ENCODE measurements at regions not wholly inside any gene's neighbourhood (a gene's known extent, or its start where the extent isn't known, plus 50 kb on each side); places are given as distances from the start of the nearest gene placed in this dataset.

GRCh38 chrX:137387646-137388045 lies 178.3 kb upstream of the ZIC3 start:
- TF ChIP-seq, protein P1, sequence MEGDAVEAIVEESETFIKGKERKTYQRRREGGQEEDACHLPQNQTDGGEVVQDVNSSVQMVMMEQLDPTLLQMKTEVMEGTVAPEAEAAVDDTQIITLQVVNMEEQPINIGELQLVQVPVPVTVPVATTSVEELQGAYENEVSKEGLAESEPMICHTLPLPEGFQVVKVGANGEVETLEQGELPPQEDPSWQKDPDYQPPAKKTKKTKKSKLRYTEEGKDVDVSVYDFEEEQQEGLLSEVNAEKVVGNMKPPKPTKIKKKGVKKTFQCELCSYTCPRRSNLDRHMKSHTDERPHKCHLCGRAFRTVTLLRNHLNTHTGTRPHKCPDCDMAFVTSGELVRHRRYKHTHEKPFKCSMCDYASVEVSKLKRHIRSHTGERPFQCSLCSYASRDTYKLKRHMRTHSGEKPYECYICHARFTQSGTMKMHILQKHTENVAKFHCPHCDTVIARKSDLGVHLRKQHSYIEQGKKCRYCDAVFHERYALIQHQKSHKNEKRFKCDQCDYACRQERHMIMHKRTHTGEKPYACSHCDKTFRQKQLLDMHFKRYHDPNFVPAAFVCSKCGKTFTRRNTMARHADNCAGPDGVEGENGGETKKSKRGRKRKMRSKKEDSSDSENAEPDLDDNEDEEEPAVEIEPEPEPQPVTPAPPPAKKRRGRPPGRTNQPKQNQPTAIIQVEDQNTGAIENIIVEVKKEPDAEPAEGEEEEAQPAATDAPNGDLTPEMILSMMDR (IDR thresholded peaks at IDR 0.05): no peak

- TF ChIP-seq, protein P1 (IDR thresholded peaks at IDR 0.05): no peak
Measured at GRCh38 chrX:137366018-137366633, 199.8 kb upstream of the ZIC3 start.

- TF ChIP-seq, protein P1 (IDR thresholded peaks at IDR 0.05): no peak
Measured at GRCh38 chrX:137363559-137363958, 202.4 kb upstream of the ZIC3 start.

DNA sequence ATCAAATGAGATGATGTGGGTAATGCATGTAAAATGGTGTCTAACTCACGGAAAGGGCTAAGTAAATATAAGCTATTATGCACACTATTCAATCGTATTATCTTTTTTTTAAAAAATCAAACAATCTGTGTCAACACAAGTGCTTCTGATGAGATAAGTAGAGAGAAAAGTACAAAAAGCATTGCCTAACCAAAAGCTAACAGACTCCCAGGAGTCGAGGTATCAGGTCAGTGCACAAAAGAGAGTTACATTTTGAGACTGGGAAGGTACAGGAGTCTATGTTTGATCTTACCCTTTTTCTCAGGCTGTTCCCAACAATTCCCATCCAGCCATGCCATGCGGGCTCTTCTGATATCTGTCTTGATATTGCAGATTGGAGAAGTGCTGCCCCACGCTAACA lies 203.3 kb upstream of the ZIC3 start:
- TF ChIP-seq, protein P1 (IDR thresholded peaks at IDR 0.05): no peak

DNA sequence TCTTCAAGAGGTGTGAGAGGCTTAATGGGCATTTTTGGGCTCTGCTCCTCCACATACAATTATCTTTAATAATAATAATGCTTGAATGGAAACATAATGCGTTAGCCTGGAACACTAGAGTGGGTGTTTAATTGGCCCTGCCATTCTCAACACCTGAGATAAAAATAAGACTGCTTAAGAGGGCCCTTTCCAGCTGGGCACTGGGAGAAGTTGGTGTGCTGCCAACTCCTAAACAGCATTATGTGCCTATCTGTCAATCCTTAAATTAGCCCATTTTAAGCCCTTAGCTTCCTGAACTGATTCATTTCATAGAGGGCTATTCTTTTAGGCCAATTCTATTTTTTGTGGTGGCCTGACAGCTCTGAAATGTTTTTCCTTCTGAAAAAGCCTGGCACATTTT lies 211.1 kb upstream of the ZIC3 start:
- TF ChIP-seq, protein P1 (IDR thresholded peaks at IDR 0.05): no peak

GRCh38 chrX:137353404-137353803 lies 212.5 kb upstream of the ZIC3 start:
- TF ChIP-seq, protein P1 (IDR thresholded peaks at IDR 0.05): no peak

GRCh38 chrX:137352101-137352660 lies 213.7 kb upstream of the ZIC3 start:
- TF ChIP-seq, protein P1 (IDR thresholded peaks at IDR 0.05): no peak

DNA sequence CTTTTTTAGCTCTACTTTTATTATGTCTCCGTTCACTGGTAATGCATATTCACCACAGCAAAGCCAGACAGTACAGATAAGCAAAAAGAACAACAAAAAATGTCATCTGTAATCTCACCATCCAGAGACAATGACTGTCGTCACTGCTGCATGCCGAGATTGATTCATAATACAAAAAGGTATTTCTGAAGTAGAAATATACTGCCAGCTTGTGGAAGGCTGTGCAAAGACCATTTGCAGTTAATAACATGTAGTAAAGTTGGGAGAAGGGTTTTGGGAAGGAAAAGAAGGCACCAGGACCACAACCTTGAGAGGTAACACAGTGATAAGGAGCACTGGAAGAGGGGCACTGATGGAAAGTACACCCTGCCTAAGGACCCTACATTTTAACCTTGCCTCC lies 223.0 kb upstream of the ZIC3 start:
- TF ChIP-seq, protein P1 (IDR thresholded peaks at IDR 0.05): no peak

Data from LNCAP (cell line).